H9 (cell line): ENCODE measurements at regions not wholly inside any gene's neighbourhood (a gene's known extent, or its start where the extent isn't known, plus 50 kb on each side); places are given as distances from the start of the nearest gene placed in this dataset.
A peak's percentile ranks its signal among the peaks of the same experiment; 100 is the strongest.

Experiments
- DNase-seq: peaks from one replicate; pipeline ENCODE4 v3.0.0-alpha.2; 2017
- H2AFZ ChIP-seq: one replicate; pipeline ENCODE4 v1.6.1; 2013; ENCODE audit warnings: mild to moderate bottlenecking, low read length, control low read depth, moderate library complexity
- H2AK5ac ChIP-seq: 2 replicates; pipeline ENCODE4 v1.6.1; 2013; ENCODE audit warnings: low read length, control low read depth, mixed read lengths; ENCODE audit not compliant: insufficient read length
- H2BK120ac ChIP-seq: one replicate; pipeline ENCODE4 v1.6.1; 2013; ENCODE audit warnings: low read depth, mild to moderate bottlenecking, low read length, control low read depth, inconsistent platforms; ENCODE audit not compliant: poor library complexity, severe bottlenecking
- H2BK12ac ChIP-seq: 2 replicates; pipeline ENCODE4 v1.6.1; 2013; ENCODE audit warnings: low read length, control low read depth, mixed read lengths, low read depth; ENCODE audit not compliant: insufficient read length
- H2BK15ac ChIP-seq: 2 replicates; pipeline ENCODE4 v1.6.1; 2013; ENCODE audit warnings: low read depth, low read length, control low read depth
- H2BK20ac ChIP-seq: one replicate; pipeline ENCODE4 v1.6.1; 2013; ENCODE audit warnings: low read depth, mild to moderate bottlenecking, low read length, control low read depth, inconsistent platforms; ENCODE audit not compliant: poor library complexity, severe bottlenecking
- H2BK5ac ChIP-seq: 2 replicates; pipeline ENCODE4 v1.6.1; 2013; ENCODE audit warnings: low read length, control low read depth, mixed read lengths; ENCODE audit not compliant: insufficient read length
- H3K14ac ChIP-seq: 2 replicates; pipeline ENCODE4 v1.6.1; 2013; ENCODE audit warnings: low read length, control low read depth; ENCODE audit not compliant: insufficient read depth
- H3K18ac ChIP-seq: 2 replicates; pipeline ENCODE4 v1.6.1; 2013; ENCODE audit warnings: low read depth, mild to moderate bottlenecking, mixed read lengths, low read length, control low read depth; ENCODE audit not compliant: insufficient read length
- H3K23ac ChIP-seq: 2 replicates; pipeline ENCODE4 v1.6.1; 2013; ENCODE audit warnings: low read length, control low read depth, mixed read lengths, low read depth; ENCODE audit not compliant: insufficient read length
- H3K23me2 ChIP-seq: 2 replicates; pipeline ENCODE4 v1.6.1; 2013; ENCODE audit warnings: low read depth, mild to moderate bottlenecking, mixed read lengths, low read length, control low read depth; ENCODE audit not compliant: insufficient read length, poor library complexity, severe bottlenecking
- H3K27ac ChIP-seq: 2 replicates; pipeline ENCODE4 v1.5.1; 2013; ENCODE audit warnings: low read length, control low read depth, mixed read lengths, low read depth; ENCODE audit not compliant: insufficient read length
- H3K27me3 ChIP-seq: 2 replicates; pipeline ENCODE4 v1.6.1; 2013; ENCODE audit warnings: low read length, control low read depth, inconsistent platforms; ENCODE audit not compliant: insufficient read depth
- H3K4ac ChIP-seq: 2 replicates; pipeline ENCODE4 v1.6.1; 2013; ENCODE audit warnings: low read depth, mild to moderate bottlenecking, control low read depth, inconsistent platforms, low read length, moderate library complexity
- H3K4me1 ChIP-seq: 2 replicates; pipeline ENCODE4 v1.6.1; 2013; ENCODE audit warnings: low read length, control low read depth, inconsistent platforms; ENCODE audit not compliant: insufficient read depth
- H3K4me2 ChIP-seq: 2 replicates; pipeline ENCODE4 v1.6.1; 2013; ENCODE audit warnings: low read length, control low read depth, mixed read lengths; ENCODE audit not compliant: insufficient read length, insufficient read depth
- H3K56ac ChIP-seq: 2 replicates; pipeline ENCODE4 v1.6.1; 2013; ENCODE audit warnings: low read depth, mild to moderate bottlenecking, mixed read lengths, low read length, control low read depth; ENCODE audit not compliant: insufficient read length
- H3K79me1 ChIP-seq: 2 replicates; pipeline ENCODE4 v1.6.1; 2013; ENCODE audit warnings: low read depth, mild to moderate bottlenecking, moderate library complexity, low read length, control low read depth, inconsistent platforms; ENCODE audit not compliant: insufficient read depth, poor library complexity, severe bottlenecking
- H3K79me2 ChIP-seq: 2 replicates; pipeline ENCODE4 v1.6.1; 2013; ENCODE audit warnings: low read length, control low read depth, inconsistent platforms; ENCODE audit not compliant: insufficient read depth
- H3K9ac ChIP-seq: 2 replicates; pipeline ENCODE4 v1.6.1; 2013; ENCODE audit warnings: low read length, control low read depth, mixed read lengths; ENCODE audit not compliant: insufficient read length; ENCODE audit errors: extremely low read depth
- H3K9me3 ChIP-seq: one replicate; pipeline ENCODE4 v1.6.1; 2013; ENCODE audit warnings: low read depth, low read length, inconsistent platforms; ENCODE audit not compliant: control insufficient read depth
- H3T11ph ChIP-seq: one replicate; pipeline ENCODE4 v1.6.1; 2013; ENCODE audit warnings: mild to moderate bottlenecking, low read length, control low read depth, inconsistent platforms
- H4K20me1 ChIP-seq: one replicate; pipeline ENCODE4 v1.6.1; 2013; ENCODE audit not compliant: control insufficient read depth, insufficient read length, insufficient read depth
- H4K5ac ChIP-seq: 2 replicates; pipeline ENCODE4 v1.6.1; 2013; ENCODE audit warnings: low read depth, mild to moderate bottlenecking, mixed read lengths, low read length, control low read depth; ENCODE audit not compliant: insufficient read length
- H4K8ac ChIP-seq: replicated peaks from 2 replicates; pipeline ENCODE4 v1.6.1; 2013; ENCODE audit warnings: low read length, control low read depth, mixed read lengths, low read depth; ENCODE audit not compliant: insufficient read length
- H4K91ac ChIP-seq: 2 replicates; pipeline ENCODE4 v1.6.1; 2013; ENCODE audit warnings: low read depth, mild to moderate bottlenecking, moderate library complexity, mixed read lengths, low read length, control low read depth; ENCODE audit not compliant: insufficient read length
- H3K27ac Mint-ChIP-seq, 3 experiments: 2 replicates in 2 of 3; 3 replicates in 1 of 3; pipeline ENCODE4 v1.8.0; 2020 to 2021; ENCODE audit warnings: mixed read lengths in 3 of 3, mild to moderate bottlenecking in 1 of 3, moderate library complexity in 1 of 3
- H3K27me3 Mint-ChIP-seq: 2 replicates; pipeline ENCODE4 v1.8.0; 2021; ENCODE audit warnings: low read depth, mild to moderate bottlenecking, moderate library complexity, mixed read lengths
- H3K36me3 Mint-ChIP-seq, 3 experiments: 2 replicates in 2 of 3; 3 replicates in 1 of 3; pipeline ENCODE4 v1.8.0; 2020 to 2021; ENCODE audit warnings: low read depth in 3 of 3, mixed read lengths in 3 of 3; ENCODE audit not compliant: insufficient read depth in 1 of 3
- H3K4me1 Mint-ChIP-seq, 2 experiments: 2 replicates each; pipeline ENCODE4 v1.8.0; 2020; ENCODE audit warnings: mixed read lengths in 2 of 2
- H3K4me3 Mint-ChIP-seq, 2 experiments: 2 replicates in 1 of 2; 3 replicates in 1 of 2; pipeline ENCODE4 v1.8.0; 2020 to 2021; ENCODE audit warnings: mild to moderate bottlenecking in 2 of 2, mixed read lengths in 2 of 2, moderate library complexity in 1 of 2
- H3K9me3 Mint-ChIP-seq, 2 experiments: 2 replicates in 1 of 2; 3 replicates in 1 of 2; pipeline ENCODE4 v1.8.0; 2020; ENCODE audit warnings: mild to moderate bottlenecking in 2 of 2, mixed read lengths in 2 of 2, moderate library complexity in 1 of 2
- WGBS: extraction: QIAGEN DNeasy Blood & Tissue Kit; methylation state at CpG from one replicate; pipeline ENCODE4 v1.1.7; 2013; ENCODE audit warnings: missing lambda C conversion rate, low lambda C conversion rate, mixed read lengths; ENCODE audit not compliant: insufficient read length; ENCODE audit errors: extremely low coverage; 5-methylcytosine and 5-hydroxymethylcytosine counted together
- TF ChIP-seq, protein P1 (sequence below): fragments of 200-600 bp; sonication (generic); conservative IDR thresholded peaks from 3 replicates; pipeline ENCODE4 v1.8.0; 2021; ENCODE audit warnings: antibody characterized with exemption, mild to moderate bottlenecking

DNA sequence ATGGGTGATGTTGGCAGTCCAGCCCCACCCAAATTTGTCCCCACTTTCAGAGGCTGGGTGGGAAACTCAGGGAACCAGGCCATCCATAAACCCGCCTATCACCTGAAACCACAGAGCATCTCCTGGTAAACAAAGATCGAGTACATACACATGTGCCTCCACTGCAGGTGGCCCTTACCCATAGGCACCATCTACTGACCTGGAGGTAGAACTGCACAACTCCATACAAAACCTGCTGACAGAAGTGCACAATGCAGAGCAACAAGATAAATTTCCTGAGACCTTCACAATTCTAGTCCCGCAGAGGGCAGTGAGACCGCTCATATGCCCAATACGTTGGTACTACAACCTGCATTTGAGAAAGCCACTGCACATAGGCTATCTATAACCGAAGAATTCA, 856.3 kb downstream of the SUCLG1 start:
- no peak overlapping the region for H2BK5ac ChIP-seq
- no peak overlapping the region for H2BK15ac ChIP-seq
- H2BK120ac ChIP-seq: no peak overlapping the region
- peaks cover 6 to 8% (median 8%) of the 10 kb centered on the region in 3 experiments; a peak in 6 of 7 replicates for H3K36me3 Mint-ChIP-seq
- H4K20me1 ChIP-seq: no peaks in the 10 kb centered on the region
- no peaks in the 10 kb centered on the region for H3K4me1 ChIP-seq
- H4K5ac ChIP-seq: no peak overlapping the region
- TF ChIP-seq, protein P1, sequence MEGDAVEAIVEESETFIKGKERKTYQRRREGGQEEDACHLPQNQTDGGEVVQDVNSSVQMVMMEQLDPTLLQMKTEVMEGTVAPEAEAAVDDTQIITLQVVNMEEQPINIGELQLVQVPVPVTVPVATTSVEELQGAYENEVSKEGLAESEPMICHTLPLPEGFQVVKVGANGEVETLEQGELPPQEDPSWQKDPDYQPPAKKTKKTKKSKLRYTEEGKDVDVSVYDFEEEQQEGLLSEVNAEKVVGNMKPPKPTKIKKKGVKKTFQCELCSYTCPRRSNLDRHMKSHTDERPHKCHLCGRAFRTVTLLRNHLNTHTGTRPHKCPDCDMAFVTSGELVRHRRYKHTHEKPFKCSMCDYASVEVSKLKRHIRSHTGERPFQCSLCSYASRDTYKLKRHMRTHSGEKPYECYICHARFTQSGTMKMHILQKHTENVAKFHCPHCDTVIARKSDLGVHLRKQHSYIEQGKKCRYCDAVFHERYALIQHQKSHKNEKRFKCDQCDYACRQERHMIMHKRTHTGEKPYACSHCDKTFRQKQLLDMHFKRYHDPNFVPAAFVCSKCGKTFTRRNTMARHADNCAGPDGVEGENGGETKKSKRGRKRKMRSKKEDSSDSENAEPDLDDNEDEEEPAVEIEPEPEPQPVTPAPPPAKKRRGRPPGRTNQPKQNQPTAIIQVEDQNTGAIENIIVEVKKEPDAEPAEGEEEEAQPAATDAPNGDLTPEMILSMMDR: peak; percentile 54
- H3T11ph ChIP-seq: no peak overlapping the region
- no peak overlapping the region for H4K91ac ChIP-seq
- H3K23me2 ChIP-seq: no peaks in the 10 kb centered on the region
- H3K14ac ChIP-seq: no peak overlapping the region
- no peak overlapping the region for H2BK20ac ChIP-seq
- H3K4me1 Mint-ChIP-seq: no peaks in the 10 kb centered on the region
- no peaks in the 10 kb centered on the region for H3K79me1 ChIP-seq
- no peak overlapping the region for H3K9ac ChIP-seq
- no peak overlapping the region for H3K4me3 Mint-ChIP-seq
- H3K27me3 ChIP-seq: no peaks in the 10 kb centered on the region
- peaks cover 9 to 15% of the 10 kb centered on the region in 2 experiments; a peak in 4 of 5 replicates for H3K9me3 Mint-ChIP-seq
- no peaks in the 10 kb centered on the region for H3K9me3 ChIP-seq
- no peak overlapping the region for H3K18ac ChIP-seq
- H3K56ac ChIP-seq: no peak overlapping the region
- H3K27ac Mint-ChIP-seq: no peak overlapping the region
- no peak overlapping the region for H4K8ac ChIP-seq
- no peaks in the 10 kb centered on the region for H3K27me3 Mint-ChIP-seq
- H3K4ac ChIP-seq: no peak overlapping the region
- no peak overlapping the region for H2BK12ac ChIP-seq
- H3K79me2 ChIP-seq: no peaks in the 10 kb centered on the region
- no CpG with 5 or more reads among the region's 6 CpGs for WGBS
- no peak overlapping the region for H3K4me2 ChIP-seq
- no peak overlapping the region for H2AK5ac ChIP-seq
- H2AFZ ChIP-seq: peak overlapping the region; percentile 40
- no peak overlapping the region for H3K27ac ChIP-seq
- H3K23ac ChIP-seq: no peak overlapping the region
- DNase-seq: peak; percentile 32
